GM12891 (cell line): ENCODE measurements at regions not wholly inside any gene's neighbourhood (a gene's known extent, or its start where the extent isn't known, plus 50 kb on each side); places are given as distances from the start of the nearest gene placed in this dataset.

Experiments used
- POLR2A ChIP-seq: IDR thresholded peaks from 2 replicates; pipeline ENCODE4 v1.6.1; 2011; ENCODE audit warnings: low read depth, low read length, control low read depth
- POLR2AphosphoS5 ChIP-seq: IDR thresholded peaks from 2 replicates; pipeline ENCODE4 v1.6.1; 2011; ENCODE audit warnings: low read depth, low read length, control low read depth
- POU2F2 ChIP-seq: IDR thresholded peaks from 2 replicates; pipeline ENCODE4 v1.6.1; 2011; ENCODE audit warnings: low read depth, mild to moderate bottlenecking, control low read depth, low read length, moderate library complexity
- SPI1 ChIP-seq: IDR thresholded peaks from 2 replicates; pipeline ENCODE4 v1.6.1; 2011; ENCODE audit warnings: low read depth, low read length, control low read depth
- TAF1 ChIP-seq: IDR thresholded peaks from 2 replicates; pipeline ENCODE4 v1.6.1; 2011; ENCODE audit warnings: low read depth, low read length, control low read depth

DNA sequence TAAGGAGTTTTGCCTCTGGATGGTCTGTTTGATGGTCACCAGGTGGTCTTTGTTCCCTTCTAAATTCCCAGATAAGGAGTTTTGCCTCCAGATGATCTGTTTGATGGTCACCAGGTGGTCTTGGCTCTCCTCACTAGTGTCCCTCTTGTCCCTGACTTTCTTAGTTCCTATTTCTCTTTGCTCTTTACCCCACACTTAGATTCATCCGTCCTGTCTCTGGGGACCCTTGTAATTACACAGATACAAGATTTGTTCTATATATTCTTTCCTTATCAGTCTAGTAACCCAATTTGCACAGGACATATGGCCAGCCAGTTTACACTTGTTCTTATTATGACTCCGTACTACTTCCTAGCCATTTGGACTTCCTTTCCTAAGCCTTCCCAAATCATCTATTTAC, 84.0 kb upstream of the B3GAT2 start:
- TF ChIP-seq TAF1 (no peak), POLR2A (no peak), POU2F2 (no peak), SPI1 (no peak), POLR2AphosphoS5 (no peak)
